C4-2B (cell line): ENCODE measurements at regions not wholly inside any gene's neighbourhood (a gene's known extent, or its start where the extent isn't known, plus 50 kb on each side); places are given as distances from the start of the nearest gene placed in this dataset.

Experiments
- ZFX ChIP-seq: fragments of 450-650 bp; IDR thresholded peaks from 2 replicates; pipeline ENCODE4 v1.6.1; 2017
- TF ChIP-seq, protein P1 (sequence below): fragments of 450-650 bp; conservative IDR thresholded peaks from 2 replicates; pipeline ENCODE4 v1.5.1; 2017; ENCODE audit warnings: mild to moderate bottlenecking

DNA sequence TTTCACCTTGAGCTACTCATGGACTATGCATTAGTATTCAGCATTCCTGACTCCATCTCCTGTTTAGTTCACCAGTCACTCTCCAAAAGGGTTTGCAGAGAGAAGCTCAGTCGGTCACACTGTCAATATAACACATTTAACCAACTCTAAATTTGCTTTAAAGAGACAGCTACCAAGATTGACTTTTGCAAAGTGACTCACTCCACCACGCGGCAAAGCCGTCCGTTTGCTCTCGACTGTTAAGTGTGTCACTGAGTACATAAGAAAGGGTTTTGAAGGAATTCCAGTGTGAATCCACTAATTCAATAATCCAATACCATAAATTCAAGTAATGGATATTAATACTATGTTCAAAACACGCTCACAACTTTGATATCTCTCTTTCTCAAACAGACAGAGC is 1006.7 kb upstream of the NR2F2 start:
- TF ChIP-seq, protein P1, sequence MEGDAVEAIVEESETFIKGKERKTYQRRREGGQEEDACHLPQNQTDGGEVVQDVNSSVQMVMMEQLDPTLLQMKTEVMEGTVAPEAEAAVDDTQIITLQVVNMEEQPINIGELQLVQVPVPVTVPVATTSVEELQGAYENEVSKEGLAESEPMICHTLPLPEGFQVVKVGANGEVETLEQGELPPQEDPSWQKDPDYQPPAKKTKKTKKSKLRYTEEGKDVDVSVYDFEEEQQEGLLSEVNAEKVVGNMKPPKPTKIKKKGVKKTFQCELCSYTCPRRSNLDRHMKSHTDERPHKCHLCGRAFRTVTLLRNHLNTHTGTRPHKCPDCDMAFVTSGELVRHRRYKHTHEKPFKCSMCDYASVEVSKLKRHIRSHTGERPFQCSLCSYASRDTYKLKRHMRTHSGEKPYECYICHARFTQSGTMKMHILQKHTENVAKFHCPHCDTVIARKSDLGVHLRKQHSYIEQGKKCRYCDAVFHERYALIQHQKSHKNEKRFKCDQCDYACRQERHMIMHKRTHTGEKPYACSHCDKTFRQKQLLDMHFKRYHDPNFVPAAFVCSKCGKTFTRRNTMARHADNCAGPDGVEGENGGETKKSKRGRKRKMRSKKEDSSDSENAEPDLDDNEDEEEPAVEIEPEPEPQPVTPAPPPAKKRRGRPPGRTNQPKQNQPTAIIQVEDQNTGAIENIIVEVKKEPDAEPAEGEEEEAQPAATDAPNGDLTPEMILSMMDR: no peak
- TF ChIP-seq ZFX: no peak
